ENCODE measurements at regions not wholly inside any gene's neighbourhood (a gene's known extent, or its start where the extent isn't known, plus 50 kb on each side); places are given as distances from the start of the nearest gene placed in this dataset.

DNA sequence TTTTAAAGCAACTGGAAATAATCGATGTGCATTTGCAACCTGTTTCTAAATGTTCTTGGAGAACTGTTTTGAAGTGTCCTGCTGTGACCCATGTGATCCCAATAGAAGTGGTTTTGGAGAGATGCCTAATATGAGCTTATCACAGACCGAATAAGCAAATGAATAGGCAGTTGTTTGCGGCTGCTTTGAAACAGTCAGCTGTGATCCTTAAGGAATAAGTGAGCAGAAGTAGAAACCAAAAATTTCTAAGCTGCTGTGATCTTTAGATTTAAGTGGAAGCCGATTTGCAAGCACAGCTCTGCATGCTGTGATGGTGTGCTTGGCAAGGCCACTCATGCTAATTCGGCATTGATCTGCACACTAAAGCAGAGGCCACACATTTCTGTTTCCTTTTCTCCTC lies 329.5 kb upstream of the DUSP10 start:
- TF ChIP-seq SUZ12 (IDR thresholded peaks at IDR 0.05) (no peak), NFRKB (IDR thresholded peaks at IDR 0.05) (no peak), FOXA1 (IDR thresholded peaks at IDR 0.05) (no peak), FOXM1 (IDR thresholded peaks at IDR 0.05; ENCODE audit: borderline replicate concordance) (no peak), HDGF (IDR thresholded peaks at IDR 0.05; ENCODE audit: borderline replicate concordance) (no peak), SP1 (IDR thresholded peaks at IDR 0.05) (no peak), BHLHE40 (IDR thresholded peaks at IDR 0.05; ENCODE audit: borderline replicate concordance) (no peak), ELF4 (IDR thresholded peaks at IDR 0.05) (no peak), ARNT (IDR thresholded peaks at IDR 0.05) (no peak), CTBP1 (IDR thresholded peaks at IDR 0.05; ENCODE audit: borderline replicate concordance) (no peak), ZNF384 (IDR thresholded peaks at IDR 0.05) (no peak)
- TF ChIP-seq, protein P1, sequence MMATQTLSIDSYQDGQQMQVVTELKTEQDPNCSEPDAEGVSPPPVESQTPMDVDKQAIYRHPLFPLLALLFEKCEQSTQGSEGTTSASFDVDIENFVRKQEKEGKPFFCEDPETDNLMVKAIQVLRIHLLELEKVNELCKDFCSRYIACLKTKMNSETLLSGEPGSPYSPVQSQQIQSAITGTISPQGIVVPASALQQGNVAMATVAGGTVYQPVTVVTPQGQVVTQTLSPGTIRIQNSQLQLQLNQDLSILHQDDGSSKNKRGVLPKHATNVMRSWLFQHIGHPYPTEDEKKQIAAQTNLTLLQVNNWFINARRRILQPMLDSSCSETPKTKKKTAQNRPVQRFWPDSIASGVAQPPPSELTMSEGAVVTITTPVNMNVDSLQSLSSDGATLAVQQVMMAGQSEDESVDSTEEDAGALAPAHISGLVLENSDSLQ (IDR thresholded peaks at IDR 0.05): no peak
